ENCODE measurements at regions not wholly inside any gene's neighbourhood (a gene's known extent, or its start where the extent isn't known, plus 50 kb on each side); places are given as distances from the start of the nearest gene placed in this dataset.

- DNase-seq (ENCODE audit: low spot score): no peak
These were observed 825.5 kb upstream of the NDST4 start for GRCh38 chr4:115938764-115939443.

GRCh38 chr4:115929373-115929772 lies 816.0 kb upstream of the NDST4 start:
- DNase-seq (ENCODE audit: low spot score): no peak

- DNase-seq (ENCODE audit: low spot score): no peak
These were observed 814.0 kb upstream of the NDST4 start for GRCh38 chr4:115927382-115927781.

- DNase-seq (ENCODE audit: low spot score): no peak
These were observed 809.7 kb upstream of the NDST4 start for GRCh38 chr4:115923152-115923551.

GRCh38 chr4:115920637-115921036 lies 807.2 kb upstream of the NDST4 start:
- DNase-seq (ENCODE audit: low spot score): no peak

- DNase-seq (ENCODE audit: low spot score): no peak
These were observed 804.7 kb upstream of the NDST4 start for GRCh38 chr4:115918149-115918548.

- no peak for DNase-seq (ENCODE audit: low spot score)
These were observed 793.0 kb upstream of the NDST4 start for GRCh38 chr4:115906428-115906827.

GRCh38 chr4:115883847-115884246 lies 770.4 kb upstream of the NDST4 start:
- no peak for DNase-seq (ENCODE audit: low spot score)

GRCh38 chr4:115883231-115883630 lies 769.8 kb upstream of the NDST4 start:
- DNase-seq (ENCODE audit: low spot score): no peak

- DNase-seq (ENCODE audit: low spot score): no peak
These were observed 759.6 kb upstream of the NDST4 start for GRCh38 chr4:115873048-115873447.

GRCh38 chr4:115871596-115871995 lies 758.2 kb upstream of the NDST4 start:
- no peak for DNase-seq (ENCODE audit: low spot score)

- no peak for DNase-seq (ENCODE audit: low spot score)
These were observed 753.0 kb upstream of the NDST4 start for GRCh38 chr4:115866364-115866896.

- DNase-seq (ENCODE audit: low spot score): no peak
These were observed 752.3 kb upstream of the NDST4 start for GRCh38 chr4:115865736-115866135.

GRCh38 chr4:115852767-115853091 lies 739.3 kb upstream of the NDST4 start:
- no peak for DNase-seq (ENCODE audit: low spot score)

GRCh38 chr4:115851918-115852766 lies 738.7 kb upstream of the NDST4 start:
- peak; percentile 49 for DNase-seq (ENCODE audit: low spot score)

- DNase-seq (ENCODE audit: low spot score): no peak
These were observed 737.5 kb upstream of the NDST4 start for GRCh38 chr4:115850799-115851509.

GRCh38 chr4:115844180-115844579 lies 730.8 kb upstream of the NDST4 start:
- no peak for DNase-seq (ENCODE audit: low spot score)

GRCh38 chr4:115841871-115842270 lies 728.5 kb upstream of the NDST4 start:
- no peak for DNase-seq (ENCODE audit: low spot score)

GRCh38 chr4:115834441-115834840 lies 721.0 kb upstream of the NDST4 start:
- DNase-seq (ENCODE audit: low spot score): no peak

- no peak for DNase-seq (ENCODE audit: low spot score)
These were observed 711.2 kb upstream of the NDST4 start for GRCh38 chr4:115824630-115825029.

- no peak for DNase-seq (ENCODE audit: low spot score)
These were observed 690.4 kb upstream of the NDST4 start for GRCh38 chr4:115803825-115804224.

GRCh38 chr4:115790812-115791211 lies 677.4 kb upstream of the NDST4 start:
- DNase-seq (ENCODE audit: low spot score): no peak

Data from kidney tubule cell (primary cell).